Right atrium auricular region (tissue), 2 donors: ENCODE measurements at regions not wholly inside any gene's neighbourhood (a gene's known extent, or its start where the extent isn't known, plus 50 kb on each side); places are given as distances from the start of the nearest gene placed in this dataset.

ENCODE experiments used
- DNase-seq: peaks from one replicate; pipeline ENCODE4 v3.0.0-alpha.2; 2019; ENCODE audit warnings: low spot score
- H3K27ac ChIP-seq, 2 donors: fragments of 200-600 bp; sonication (generic); 1 replicate in 1 of 2; 2 replicates in 1 of 2; pipeline ENCODE4 v1.5.1; 2016 to 2019
- H3K27me3 ChIP-seq, 2 donors: fragments of 200-600 bp; sonication (generic); one replicate each; pipeline versions ENCODE4 v1.5.1 to v1.6.0; 2017 to 2019
- H3K36me3 ChIP-seq: fragments of 200-600 bp; sonication (generic); one replicate; pipeline ENCODE4 v1.5.1; 2016
- H3K4me1 ChIP-seq, 2 donors: fragments of 200-600 bp; sonication (generic); one replicate each; pipeline versions ENCODE4 v1.5.1 to v1.6.0; 2017 to 2019
- H3K4me3 ChIP-seq, 2 donors: fragments of 200-600 bp; sonication (generic); 1 replicate in 1 of 2; 2 replicates in 1 of 2; pipeline ENCODE4 v1.5.1; 2017 to 2019; ENCODE audit warnings: mild to moderate bottlenecking in 1 of 2, moderate library complexity in 1 of 2
- H3K9me3 ChIP-seq, 2 donors: fragments of 200-600 bp; sonication (generic); one replicate each; pipeline ENCODE4 v1.5.1; 2019
- TF ChIP-seq, protein P1 (sequence below), 2 donors: fragments of 200-600 bp; sonication (generic); IDR thresholded peaks; one replicate each; pipeline ENCODE4 v1.5.1; 2019; ENCODE audit warnings: antibody characterized with exemption in 2 of 2

DNA sequence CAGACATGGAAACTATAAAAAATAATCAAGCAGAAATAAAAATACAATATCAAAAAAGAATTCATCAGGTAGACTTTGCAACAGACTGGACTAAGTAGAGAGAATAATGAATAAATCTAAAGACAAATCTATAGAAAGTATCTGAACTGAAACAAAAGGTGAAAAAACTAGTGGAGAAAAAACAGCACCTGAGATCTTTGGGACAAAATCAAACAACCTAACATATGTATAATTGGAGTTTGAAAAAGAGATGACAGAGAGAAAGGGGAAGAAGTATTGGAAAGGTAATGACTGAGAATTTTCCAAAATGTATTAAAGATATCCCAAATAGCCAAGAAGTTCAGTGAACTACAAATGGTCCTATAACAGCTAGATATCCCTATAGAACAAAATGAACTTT lies 245.4 kb downstream of the IPO8 start:
- TF ChIP-seq, protein P1, sequence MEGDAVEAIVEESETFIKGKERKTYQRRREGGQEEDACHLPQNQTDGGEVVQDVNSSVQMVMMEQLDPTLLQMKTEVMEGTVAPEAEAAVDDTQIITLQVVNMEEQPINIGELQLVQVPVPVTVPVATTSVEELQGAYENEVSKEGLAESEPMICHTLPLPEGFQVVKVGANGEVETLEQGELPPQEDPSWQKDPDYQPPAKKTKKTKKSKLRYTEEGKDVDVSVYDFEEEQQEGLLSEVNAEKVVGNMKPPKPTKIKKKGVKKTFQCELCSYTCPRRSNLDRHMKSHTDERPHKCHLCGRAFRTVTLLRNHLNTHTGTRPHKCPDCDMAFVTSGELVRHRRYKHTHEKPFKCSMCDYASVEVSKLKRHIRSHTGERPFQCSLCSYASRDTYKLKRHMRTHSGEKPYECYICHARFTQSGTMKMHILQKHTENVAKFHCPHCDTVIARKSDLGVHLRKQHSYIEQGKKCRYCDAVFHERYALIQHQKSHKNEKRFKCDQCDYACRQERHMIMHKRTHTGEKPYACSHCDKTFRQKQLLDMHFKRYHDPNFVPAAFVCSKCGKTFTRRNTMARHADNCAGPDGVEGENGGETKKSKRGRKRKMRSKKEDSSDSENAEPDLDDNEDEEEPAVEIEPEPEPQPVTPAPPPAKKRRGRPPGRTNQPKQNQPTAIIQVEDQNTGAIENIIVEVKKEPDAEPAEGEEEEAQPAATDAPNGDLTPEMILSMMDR (IDR thresholded peaks at IDR 0.05): no peak
- H3K36me3 ChIP-seq: no peaks in the 10 kb centered on the region
- DNase-seq: no peak
- no peak overlapping the region for H3K4me3 ChIP-seq
- no peak overlapping the region for H3K27ac ChIP-seq
- H3K4me1 ChIP-seq: no peaks in the 10 kb centered on the region
- peaks cover 0 to 10% of the 10 kb centered on the region in 2 donors for H3K9me3 ChIP-seq
- no peaks in the 10 kb centered on the region for H3K27me3 ChIP-seq

DNA sequence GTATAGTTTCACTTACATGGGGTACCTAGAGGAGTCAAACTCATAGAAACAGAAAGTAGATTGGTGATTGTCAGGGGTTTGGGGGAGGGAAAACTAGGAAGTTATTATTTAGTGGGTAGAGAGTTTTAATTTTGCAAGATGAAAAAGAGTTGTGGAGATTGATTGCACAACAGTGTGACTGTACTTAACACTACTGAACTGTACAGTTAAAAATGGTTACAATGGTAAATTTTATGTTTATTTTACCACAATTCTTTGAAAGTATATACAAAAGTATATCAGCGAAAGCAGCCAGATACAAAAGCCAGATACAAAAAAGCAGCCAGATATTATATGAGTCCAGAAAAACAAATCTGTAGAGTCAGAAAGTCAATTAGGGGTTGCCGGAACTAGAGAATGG lies 247.6 kb downstream of the IPO8 start:
- TF ChIP-seq, protein P1 (IDR thresholded peaks at IDR 0.05): no peak
- Histone ChIP-seq H3K27ac (no peak overlapping the region), H3K4me1 (peaks cover 0 to 6% of the 10 kb centered on the region in 2 donors), H3K27me3 (no peaks in the 10 kb centered on the region), H3K4me3 (no peak overlapping the region), H3K36me3 (no peaks in the 10 kb centered on the region), H3K9me3 (peaks cover 0 to 10% of the 10 kb centered on the region in 2 donors)
- no peak for DNase-seq

DNA sequence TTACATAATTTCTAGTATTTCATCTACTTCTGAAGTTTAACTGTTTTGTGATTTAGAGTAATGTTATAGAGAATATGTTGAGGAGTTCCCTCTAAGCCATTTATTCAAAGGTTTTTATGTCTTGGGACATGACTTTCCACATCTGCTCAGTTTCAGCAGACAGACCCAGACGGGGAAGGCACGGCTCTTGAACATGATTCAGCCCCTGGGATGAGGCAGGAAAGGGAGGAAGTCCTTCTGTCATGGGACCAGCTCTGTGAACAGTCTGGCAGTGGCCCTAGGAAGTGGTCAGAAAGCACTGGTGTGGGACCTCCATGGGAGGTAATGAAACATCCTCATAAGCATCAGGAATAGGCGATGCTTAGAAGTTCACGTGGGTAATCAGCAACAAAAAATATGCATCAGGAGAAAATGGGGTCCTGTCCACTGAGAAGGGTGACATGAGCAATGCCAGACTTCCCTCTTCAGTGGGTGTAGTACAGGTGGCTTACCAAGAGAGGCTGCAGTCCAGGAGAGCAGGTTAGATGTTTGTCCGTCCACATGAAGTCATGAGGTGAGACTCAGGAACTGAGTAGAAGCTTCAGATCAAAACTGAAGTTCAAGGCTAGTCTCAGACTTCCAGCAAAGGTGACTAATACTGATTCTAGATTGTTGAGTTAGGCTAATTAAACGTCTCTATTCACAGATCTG lies 248.5 kb downstream of the IPO8 start:
- Histone ChIP-seq H3K27ac (no peak overlapping the region), H3K27me3 (no peaks in the 10 kb centered on the region), H3K4me1 (peaks cover 0 to 6% of the 10 kb centered on the region in 2 donors), H3K9me3 (peaks cover 0 to 10% of the 10 kb centered on the region in 2 donors), H3K4me3 (no peak overlapping the region), H3K36me3 (no peaks in the 10 kb centered on the region)
- TF ChIP-seq, protein P1 (IDR thresholded peaks at IDR 0.05): no peak
- DNase-seq: no peak

DNA sequence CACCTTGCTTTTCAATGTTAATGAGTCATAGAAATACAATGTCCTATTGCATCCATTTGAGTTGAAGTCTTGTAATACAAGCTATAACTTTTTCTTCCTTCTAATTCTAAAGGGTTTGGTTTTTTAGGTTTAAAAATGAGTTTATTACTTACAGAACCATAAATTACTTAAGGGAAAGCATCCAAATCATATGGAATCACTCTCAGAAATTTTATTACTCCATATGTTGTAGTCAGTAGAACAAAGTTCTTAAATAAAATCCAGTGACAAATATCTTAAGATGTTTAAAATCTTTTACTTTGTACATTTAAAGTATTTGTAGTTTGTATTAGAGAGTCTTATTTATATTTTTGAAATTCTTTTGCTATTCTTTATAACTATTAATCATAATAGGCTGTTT lies 253.2 kb downstream of the IPO8 start:
- H3K27ac ChIP-seq: no peak overlapping the region
- TF ChIP-seq, protein P1 (IDR thresholded peaks at IDR 0.05): no peak
- no peak overlapping the region for H3K4me3 ChIP-seq
- H3K36me3 ChIP-seq: no peaks in the 10 kb centered on the region
- H3K4me1 ChIP-seq: peaks cover 0 to 23% of the 10 kb centered on the region in 2 donors
- no peaks in the 10 kb centered on the region for H3K27me3 ChIP-seq
- no peak for DNase-seq
- no peaks in the 10 kb centered on the region for H3K9me3 ChIP-seq

DNA sequence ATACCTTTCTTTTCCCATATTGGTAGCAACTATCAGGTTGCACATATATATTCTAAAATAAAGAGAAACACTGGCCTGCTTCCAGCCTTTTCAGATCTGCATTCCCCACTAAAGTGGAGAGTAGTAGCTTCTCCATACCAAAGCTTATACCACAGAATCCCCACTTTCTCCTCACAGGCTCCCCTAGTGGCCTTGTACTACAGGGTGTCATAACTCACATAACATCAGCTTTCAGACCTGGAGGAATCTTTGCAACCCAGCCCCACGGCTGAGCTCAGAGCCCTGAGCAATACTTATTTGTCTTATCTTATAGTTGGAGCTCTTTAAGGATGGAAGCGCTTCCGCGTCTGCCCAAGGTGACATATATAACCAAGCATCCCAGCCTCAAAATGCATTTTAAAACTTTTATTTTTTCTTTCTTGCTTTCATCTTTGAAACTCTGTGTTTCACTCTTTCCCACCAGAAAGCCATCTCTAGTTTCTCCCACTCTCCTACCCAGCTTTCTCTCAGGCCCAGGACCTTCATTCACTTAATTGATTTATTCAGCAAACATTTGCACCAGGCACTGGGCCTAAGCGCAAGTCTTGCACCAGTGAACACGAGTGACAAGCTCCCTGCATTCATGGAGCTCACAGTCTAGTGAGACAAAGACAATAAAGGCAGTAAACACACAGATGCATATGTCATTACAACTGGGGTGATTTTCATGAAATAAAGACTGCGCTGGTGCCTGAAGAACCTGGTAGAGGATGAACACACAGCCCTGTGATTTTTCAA lies 254.7 kb downstream of the IPO8 start:
- peaks cover 0 to 23% of the 10 kb centered on the region in 2 donors for H3K4me1 ChIP-seq
- TF ChIP-seq, protein P1 (IDR thresholded peaks at IDR 0.05): peak in 1 of 2 donors; percentile 44
- DNase-seq: no peak
- H3K27ac ChIP-seq: no peak overlapping the region
- H3K4me3 ChIP-seq: no peak overlapping the region
- H3K9me3 ChIP-seq: no peaks in the 10 kb centered on the region
- no peaks in the 10 kb centered on the region for H3K36me3 ChIP-seq
- H3K27me3 ChIP-seq: no peaks in the 10 kb centered on the region
